GM12872 (cell line): ENCODE measurements at regions not wholly inside any gene's neighbourhood (a gene's known extent, or its start where the extent isn't known, plus 50 kb on each side); places are given as distances from the start of the nearest gene placed in this dataset.

Source experiments
- TF ChIP-seq, protein P1 (sequence below): IDR thresholded peaks from 3 replicates; pipeline ENCODE4 v1.5.1; 2011; ENCODE audit warnings: low read depth, mild to moderate bottlenecking, low read length, moderate library complexity; ENCODE audit not compliant: insufficient read depth

DNA sequence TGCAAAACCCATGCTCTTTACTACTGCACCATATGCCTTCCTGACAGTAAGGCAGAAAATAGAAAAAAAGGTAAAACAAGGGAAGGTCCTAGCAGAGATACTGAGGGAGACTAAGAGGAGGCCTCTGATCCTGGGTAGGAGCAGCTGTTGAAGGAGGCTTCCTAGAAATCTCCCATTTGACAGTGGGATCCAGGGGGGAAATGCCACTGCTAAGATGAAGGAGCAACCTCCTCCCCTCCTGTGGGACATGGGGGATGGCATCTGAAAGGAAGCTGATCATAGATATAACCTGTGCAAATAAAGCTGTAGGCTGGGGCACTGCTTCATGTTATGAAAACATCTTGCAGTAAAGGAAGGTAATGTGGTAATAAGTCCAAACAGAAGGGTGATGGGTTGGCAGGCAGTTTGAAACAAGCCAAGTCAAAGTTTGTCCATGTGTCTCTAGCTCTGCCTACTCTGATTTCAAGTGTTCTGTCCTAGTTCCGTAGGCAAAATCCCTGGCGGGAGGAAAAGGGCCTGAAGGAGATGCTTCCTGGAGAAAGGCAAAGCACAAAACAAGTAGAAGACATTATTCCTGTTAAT lies 86.7 kb upstream of the EED start:
- TF ChIP-seq, protein P1, sequence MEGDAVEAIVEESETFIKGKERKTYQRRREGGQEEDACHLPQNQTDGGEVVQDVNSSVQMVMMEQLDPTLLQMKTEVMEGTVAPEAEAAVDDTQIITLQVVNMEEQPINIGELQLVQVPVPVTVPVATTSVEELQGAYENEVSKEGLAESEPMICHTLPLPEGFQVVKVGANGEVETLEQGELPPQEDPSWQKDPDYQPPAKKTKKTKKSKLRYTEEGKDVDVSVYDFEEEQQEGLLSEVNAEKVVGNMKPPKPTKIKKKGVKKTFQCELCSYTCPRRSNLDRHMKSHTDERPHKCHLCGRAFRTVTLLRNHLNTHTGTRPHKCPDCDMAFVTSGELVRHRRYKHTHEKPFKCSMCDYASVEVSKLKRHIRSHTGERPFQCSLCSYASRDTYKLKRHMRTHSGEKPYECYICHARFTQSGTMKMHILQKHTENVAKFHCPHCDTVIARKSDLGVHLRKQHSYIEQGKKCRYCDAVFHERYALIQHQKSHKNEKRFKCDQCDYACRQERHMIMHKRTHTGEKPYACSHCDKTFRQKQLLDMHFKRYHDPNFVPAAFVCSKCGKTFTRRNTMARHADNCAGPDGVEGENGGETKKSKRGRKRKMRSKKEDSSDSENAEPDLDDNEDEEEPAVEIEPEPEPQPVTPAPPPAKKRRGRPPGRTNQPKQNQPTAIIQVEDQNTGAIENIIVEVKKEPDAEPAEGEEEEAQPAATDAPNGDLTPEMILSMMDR, result no peak

- TF ChIP-seq, protein P1, result no peak
These were observed 87.6 kb upstream of the PICALM start for GRCh38 chr11:86156397-86156955.

GRCh38 chr11:86155200-86155844 lies 86.4 kb upstream of the PICALM start:
- TF ChIP-seq, protein P1, result no peak

DNA sequence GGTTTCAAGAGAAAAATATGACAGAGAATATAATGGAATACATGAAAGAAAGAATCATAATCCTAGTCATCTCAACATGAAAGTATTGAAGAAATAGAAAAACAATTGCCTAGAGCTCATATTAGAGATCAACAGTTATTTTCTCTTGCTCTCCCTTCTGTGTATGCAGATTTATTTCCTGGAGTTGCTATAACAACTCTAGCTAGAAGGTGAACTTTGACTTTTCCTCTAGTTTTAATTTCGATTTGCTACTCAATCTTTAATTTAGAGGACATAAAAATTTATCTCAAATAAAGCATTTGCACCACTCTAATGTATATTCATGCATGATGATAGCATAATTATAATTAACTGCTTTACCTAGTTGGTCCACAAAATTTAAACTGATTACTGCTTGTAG lies 84.6 kb upstream of the PICALM start:
- TF ChIP-seq, protein P1, result no peak

DNA sequence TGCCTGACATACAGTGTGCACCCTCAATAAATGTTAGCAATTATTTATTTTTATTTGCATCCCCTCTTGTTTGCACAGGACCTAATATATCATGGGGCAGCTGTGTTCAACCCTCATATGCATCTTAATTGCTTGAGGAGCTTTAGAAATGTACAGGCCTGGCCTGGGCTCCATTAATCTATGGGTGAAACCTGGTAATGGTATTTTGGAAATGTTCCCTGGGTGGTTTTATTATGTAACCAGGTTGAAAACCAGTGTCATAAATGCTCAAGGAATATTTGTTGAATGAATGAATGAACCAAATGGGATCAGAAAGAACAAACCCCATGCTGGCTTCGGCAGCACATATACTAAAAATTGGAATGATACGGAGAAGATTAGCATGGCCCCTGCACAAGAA lies 84.0 kb upstream of the PICALM start:
- TF ChIP-seq, protein P1, result no peak

GRCh38 chr11:86152006-86152862 lies 83.3 kb upstream of the PICALM start:
- TF ChIP-seq, protein P1, result no peak
